Common myeloid progenitor, CD34-positive (primary cell): ENCODE measurements at regions not wholly inside any gene's neighbourhood (a gene's known extent, or its start where the extent isn't known, plus 50 kb on each side); places are given as distances from the start of the nearest gene placed in this dataset.

Source experiments
- CTCF ChIA-PET: fragments of 350-600 bp; sonication (Branson Sonifier 250); formaldehyde crosslinking; loops from one replicate; lab custom pipeline; 2021; ENCODE audit warnings: antibody characterized with exemption; lab: Charles Lee
- POLR2A ChIA-PET: fragments of 350-600 bp; sonication (Branson Sonifier 250); formaldehyde crosslinking; loops from one replicate; lab custom pipeline; 2021; ENCODE audit warnings: antibody characterized with exemption; lab: Charles Lee
- DNase-seq, 3 donors: peaks; one replicate each; pipeline versions ENCODE4 v3.0.0 to v3.0.0-alpha.2; 2013
- H3K27ac ChIP-seq, 2 experiments: 1 replicate in 1 of 2; 2 replicates in 1 of 2; pipeline ENCODE4 v1.7.0; 2013; ENCODE audit warnings: inconsistent platforms in 2 of 2, low read length in 2 of 2, mild to moderate bottlenecking in 2 of 2, low read depth in 1 of 2, moderate library complexity in 1 of 2; ENCODE audit not compliant: severe bottlenecking in 2 of 2, insufficient read depth in 1 of 2, poor library complexity in 1 of 2
- H3K27me3 ChIP-seq, 5 experiments: replicated peaks in 2 of 5; 1 replicate in 3 of 5; 2 replicates in 2 of 5; pipeline versions ENCODE4 v1.6.1 to v1.7.0; 2013; ENCODE audit warnings: low read length in 4 of 5, mild to moderate bottlenecking in 2 of 5, moderate library complexity in 2 of 5, inconsistent platforms in 1 of 5; ENCODE audit not compliant: insufficient read depth in 5 of 5, control insufficient read depth in 4 of 5
- H3K36me3 ChIP-seq, 4 experiments: 1 replicate in 2 of 4; 2 replicates in 2 of 4; pipeline versions ENCODE4 v1.6.1 to v1.7.0; 2013; ENCODE audit warnings: low read length in 3 of 4, control low read depth in 1 of 4, mild to moderate bottlenecking in 1 of 4; ENCODE audit not compliant: control insufficient read depth in 4 of 4, insufficient read depth in 4 of 4
- H3K4me1 ChIP-seq, 4 experiments: 1 replicate in 3 of 4; 2 replicates in 1 of 4; pipeline versions ENCODE4 v1.6.1 to v1.7.1; 2013; ENCODE audit warnings: low read length in 3 of 4, mild to moderate bottlenecking in 3 of 4, control low read depth in 1 of 4, inconsistent platforms in 1 of 4, moderate library complexity in 1 of 4; ENCODE audit not compliant: control insufficient read depth in 4 of 4, insufficient read depth in 4 of 4; ENCODE audit errors: control extremely low read depth in 1 of 4
- H3K4me3 ChIP-seq, 7 experiments: 1 replicate in 4 of 7; 2 replicates in 3 of 7; pipeline versions ENCODE4 v1.5.1 to v1.7.0; 2013; ENCODE audit warnings: mild to moderate bottlenecking in 7 of 7, low read length in 6 of 7, moderate library complexity in 6 of 7, inconsistent platforms in 2 of 7, low read depth in 2 of 7, control low read depth in 1 of 7; ENCODE audit not compliant: insufficient read depth in 4 of 7, control insufficient read depth in 1 of 7; ENCODE audit errors: extremely low read depth in 1 of 7
- H3K9me3 ChIP-seq, 5 experiments: 1 replicate in 4 of 5; 2 replicates in 1 of 5; pipeline versions ENCODE4 v1.6.1 to v1.7.1; 2013; ENCODE audit warnings: low read length in 4 of 5, mild to moderate bottlenecking in 2 of 5, inconsistent platforms in 1 of 5, low read depth in 1 of 5, moderate library complexity in 1 of 5; ENCODE audit not compliant: control insufficient read depth in 4 of 5, insufficient read depth in 2 of 5; ENCODE audit errors: control extremely low read depth in 1 of 5
- WGBS: methylation state at CpG from one replicate; pipeline ENCODE4 v1.1.5; 2013; ENCODE audit not compliant: insufficient coverage; 5-methylcytosine and 5-hydroxymethylcytosine counted together

- Histone ChIP-seq H3K27ac (no peak overlapping the region), H3K27me3 (peaks cover 0 to 20% (median 12%) of the 10 kb centered on the region in 5 experiments), H3K4me1 (no peaks in the 10 kb centered on the region), H3K9me3 (peaks cover 0 to 3% (median 0%) of the 10 kb centered on the region in 5 experiments), H3K4me3 (no peak overlapping the region), H3K36me3 (no peaks in the 10 kb centered on the region)
- no peak for DNase-seq
- WGBS: 95% methylated on average over 8 of the region's 12 CpGs
- ChIA-PET POLR2A (no interaction called here), CTCF (no interaction called here)
These were observed 958.5 kb downstream of the BRD1 start for GRCh38 chr22:48869161-48869560.

- H3K4me1 ChIP-seq: no peaks in the 10 kb centered on the region
- H3K36me3 ChIP-seq: no peaks in the 10 kb centered on the region
- peaks cover 0 to 23% (median 14%) of the 10 kb centered on the region in 5 experiments for H3K27me3 ChIP-seq
- ChIA-PET POLR2A (no interaction called here), CTCF (no interaction called here)
- no peak overlapping the region for H3K27ac ChIP-seq
- DNase-seq: no peak
- H3K4me3 ChIP-seq: no peak overlapping the region
- H3K9me3 ChIP-seq: peaks cover 0 to 3% (median 0%) of the 10 kb centered on the region in 5 experiments
- WGBS: 76% methylated on average over 6 of the region's 6 CpGs
These were observed 959.1 kb downstream of the BRD1 start for GRCh38 chr22:48868554-48868953.

- Histone ChIP-seq H3K27me3 (peaks cover 0 to 23% (median 14%) of the 10 kb centered on the region in 5 experiments), H3K27ac (no peak overlapping the region), H3K9me3 (peaks cover 0 to 3% (median 0%) of the 10 kb centered on the region in 5 experiments), H3K36me3 (no peaks in the 10 kb centered on the region), H3K4me3 (no peak overlapping the region), H3K4me1 (no peaks in the 10 kb centered on the region)
- POLR2A ChIA-PET: no interaction called here
- no peak for DNase-seq
- CTCF ChIA-PET: no interaction called here
- 87% methylated on average over 10 of the region's 10 CpGs for WGBS
These were observed 959.8 kb downstream of the BRD1 start for GRCh38 chr22:48867891-48868290.

GRCh38 chr22:48866906-48867681 lies 960.6 kb downstream of the BRD1 start:
- WGBS: 88% methylated on average over 14 of the region's 22 CpGs
- peaks cover 0 to 23% (median 14%) of the 10 kb centered on the region in 5 experiments for H3K27me3 ChIP-seq
- CTCF ChIA-PET: no interaction called here
- no peak overlapping the region for H3K4me3 ChIP-seq
- H3K4me1 ChIP-seq: no peaks in the 10 kb centered on the region
- H3K9me3 ChIP-seq: peaks cover 0 to 3% (median 0%) of the 10 kb centered on the region in 5 experiments
- H3K36me3 ChIP-seq: no peaks in the 10 kb centered on the region
- POLR2A ChIA-PET: no interaction called here
- H3K27ac ChIP-seq: no peak overlapping the region
- DNase-seq: no peak

DNA sequence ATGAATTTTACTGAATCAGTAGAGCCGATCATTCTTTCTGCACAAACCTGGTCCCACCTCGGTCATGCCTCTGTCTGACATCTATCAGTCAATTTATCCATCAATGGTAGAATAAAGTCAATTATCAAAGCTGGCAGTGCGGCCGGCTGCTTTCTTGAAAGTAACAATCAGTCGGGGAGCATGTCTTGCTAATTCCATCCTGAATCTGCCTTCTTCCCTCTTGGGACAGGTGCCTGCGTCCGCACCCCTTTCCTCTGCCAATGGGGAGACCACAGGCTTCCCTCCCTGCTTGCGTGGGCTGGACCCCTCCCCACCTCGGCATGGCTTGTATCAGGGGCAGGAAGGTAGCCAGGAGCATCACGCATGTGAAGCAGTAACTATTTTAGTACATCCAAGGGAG lies 962.9 kb downstream of the BRD1 start:
- ChIA-PET POLR2A (no interaction called here), CTCF (no interaction called here)
- Histone ChIP-seq H3K27ac (no peak overlapping the region), H3K36me3 (no peaks in the 10 kb centered on the region), H3K4me1 (no peaks in the 10 kb centered on the region), H3K27me3 (peaks cover 0 to 23% (median 14%) of the 10 kb centered on the region in 5 experiments), H3K9me3 (no peaks in the 10 kb centered on the region), H3K4me3 (no peak overlapping the region)
- WGBS: 94% methylated on average over 7 of the region's 10 CpGs
- no peak for DNase-seq

DNA sequence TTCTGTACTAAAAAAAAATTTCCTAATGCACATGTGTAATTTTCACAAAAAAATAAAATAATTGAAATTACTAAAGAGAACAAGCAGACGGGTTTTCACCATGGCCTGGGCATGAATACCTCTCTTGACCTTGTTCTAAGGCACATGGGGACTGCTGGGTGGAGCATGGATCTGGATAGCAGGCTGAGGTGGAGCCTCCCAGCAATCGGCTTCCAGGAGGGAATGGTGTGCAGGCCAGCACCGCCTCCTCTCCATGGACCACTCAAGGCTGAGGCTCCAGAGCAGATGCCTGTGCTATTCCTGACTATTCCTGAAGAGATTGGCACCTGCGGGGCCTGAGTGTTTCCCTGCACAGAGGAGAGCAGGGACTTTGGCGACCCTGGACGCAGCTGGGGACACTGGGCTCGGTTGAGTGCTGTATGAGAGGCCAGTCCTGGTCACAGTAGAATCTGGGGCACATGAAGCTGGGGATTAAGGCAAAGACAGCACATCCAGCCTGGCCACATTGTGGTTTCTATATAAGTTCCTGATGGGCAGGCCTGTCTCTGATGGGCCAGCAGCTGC lies 963.6 kb downstream of the BRD1 start:
- ChIA-PET POLR2A (interaction anchor here (0.6 kb wide), 1 partner anchor 9 kb away, joined by 3 read pairs; no protein-coding TSS in a partner anchor), CTCF (no interaction called here)
- peaks cover 0 to 23% (median 14%) of the 10 kb centered on the region in 5 experiments for H3K27me3 ChIP-seq
- H3K27ac ChIP-seq: no peak overlapping the region
- H3K9me3 ChIP-seq: no peaks in the 10 kb centered on the region
- H3K4me3 ChIP-seq: no peak overlapping the region
- no peaks in the 10 kb centered on the region for H3K36me3 ChIP-seq
- no peaks in the 10 kb centered on the region for H3K4me1 ChIP-seq
- no peak for DNase-seq
- 90% methylated on average over 7 of the region's 7 CpGs for WGBS

DNA sequence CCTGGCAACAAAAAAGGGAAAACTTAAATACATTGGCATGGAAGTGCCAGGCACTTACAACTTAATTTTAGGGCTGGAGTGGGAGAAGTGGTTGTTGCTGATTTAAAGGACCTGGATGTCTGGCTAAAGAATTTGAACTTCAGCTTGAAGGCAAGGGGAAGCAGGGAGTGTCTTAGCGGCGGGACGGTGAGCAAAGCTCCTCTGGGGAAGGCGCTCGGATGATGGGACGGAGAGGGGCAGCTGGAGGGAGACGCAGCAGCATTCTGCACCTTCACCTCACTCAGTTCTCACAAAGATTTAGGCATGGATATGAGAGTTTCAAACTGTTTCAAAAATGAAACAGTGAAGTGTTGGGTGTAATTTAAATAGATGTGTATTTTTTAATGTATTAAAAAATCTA lies 967.1 kb downstream of the BRD1 start:
- DNase-seq: no peak
- no peaks in the 10 kb centered on the region for H3K4me1 ChIP-seq
- ChIA-PET POLR2A (no interaction called here), CTCF (no interaction called here)
- H3K4me3 ChIP-seq: no peak overlapping the region
- H3K9me3 ChIP-seq: no peaks in the 10 kb centered on the region
- H3K36me3 ChIP-seq: no peaks in the 10 kb centered on the region
- H3K27me3 ChIP-seq: peaks cover 0 to 12% (median 10%) of the 10 kb centered on the region in 5 experiments
- WGBS: no CpG with 5 or more reads among the region's 7 CpGs
- no peak overlapping the region for H3K27ac ChIP-seq
